ENCODE measurements at regions not wholly inside any gene's neighbourhood (a gene's known extent, or its start where the extent isn't known, plus 50 kb on each side); places are given as distances from the start of the nearest gene placed in this dataset.

DNA sequence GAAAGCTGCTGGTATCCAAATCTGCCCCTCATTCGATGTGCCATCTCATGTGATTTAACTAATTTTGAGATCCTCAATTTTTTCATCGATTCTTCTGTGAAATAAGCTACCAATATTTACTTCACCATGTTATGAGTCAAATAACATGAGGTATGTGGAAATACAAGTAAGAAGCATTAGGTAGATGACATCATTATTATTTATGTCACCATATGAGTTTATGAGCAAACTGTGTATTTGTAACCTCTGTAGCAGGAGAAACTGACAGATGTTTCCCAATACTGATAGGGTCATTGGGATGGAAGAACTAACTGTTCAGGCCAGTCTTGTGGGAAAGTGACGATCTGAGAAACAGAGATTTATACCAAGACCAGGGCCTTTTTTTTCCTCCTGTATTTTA lies 229.4 kb upstream of the GOT2 start:
- TF ChIP-seq SP1 (IDR thresholded peaks at IDR 0.05; ENCODE audit: low read depth, low read length): no peak
- TF ChIP-seq, protein P1, sequence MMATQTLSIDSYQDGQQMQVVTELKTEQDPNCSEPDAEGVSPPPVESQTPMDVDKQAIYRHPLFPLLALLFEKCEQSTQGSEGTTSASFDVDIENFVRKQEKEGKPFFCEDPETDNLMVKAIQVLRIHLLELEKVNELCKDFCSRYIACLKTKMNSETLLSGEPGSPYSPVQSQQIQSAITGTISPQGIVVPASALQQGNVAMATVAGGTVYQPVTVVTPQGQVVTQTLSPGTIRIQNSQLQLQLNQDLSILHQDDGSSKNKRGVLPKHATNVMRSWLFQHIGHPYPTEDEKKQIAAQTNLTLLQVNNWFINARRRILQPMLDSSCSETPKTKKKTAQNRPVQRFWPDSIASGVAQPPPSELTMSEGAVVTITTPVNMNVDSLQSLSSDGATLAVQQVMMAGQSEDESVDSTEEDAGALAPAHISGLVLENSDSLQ (IDR thresholded peaks at IDR 0.05): no peak
- TF ChIP-seq, protein P2, sequence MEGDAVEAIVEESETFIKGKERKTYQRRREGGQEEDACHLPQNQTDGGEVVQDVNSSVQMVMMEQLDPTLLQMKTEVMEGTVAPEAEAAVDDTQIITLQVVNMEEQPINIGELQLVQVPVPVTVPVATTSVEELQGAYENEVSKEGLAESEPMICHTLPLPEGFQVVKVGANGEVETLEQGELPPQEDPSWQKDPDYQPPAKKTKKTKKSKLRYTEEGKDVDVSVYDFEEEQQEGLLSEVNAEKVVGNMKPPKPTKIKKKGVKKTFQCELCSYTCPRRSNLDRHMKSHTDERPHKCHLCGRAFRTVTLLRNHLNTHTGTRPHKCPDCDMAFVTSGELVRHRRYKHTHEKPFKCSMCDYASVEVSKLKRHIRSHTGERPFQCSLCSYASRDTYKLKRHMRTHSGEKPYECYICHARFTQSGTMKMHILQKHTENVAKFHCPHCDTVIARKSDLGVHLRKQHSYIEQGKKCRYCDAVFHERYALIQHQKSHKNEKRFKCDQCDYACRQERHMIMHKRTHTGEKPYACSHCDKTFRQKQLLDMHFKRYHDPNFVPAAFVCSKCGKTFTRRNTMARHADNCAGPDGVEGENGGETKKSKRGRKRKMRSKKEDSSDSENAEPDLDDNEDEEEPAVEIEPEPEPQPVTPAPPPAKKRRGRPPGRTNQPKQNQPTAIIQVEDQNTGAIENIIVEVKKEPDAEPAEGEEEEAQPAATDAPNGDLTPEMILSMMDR (IDR thresholded peaks at IDR 0.05 in 2 of 3, conservative IDR thresholded peaks at IDR 0.05 in 1 of 3; ENCODE audit: control insufficient read depth in 2 of 3, extremely low read depth in 1 of 3, insufficient read depth in 1 of 3, low read depth in 3 of 3, low read length in 3 of 3): no peak
- no peak for TF ChIP-seq RCOR1 (conservative IDR thresholded peaks at IDR 0.05; ENCODE audit: low read depth, low read length)
- no peak for TF ChIP-seq POLR2A (IDR thresholded peaks at IDR 0.05; ENCODE audit: low read depth, low read length)
- TF ChIP-seq, protein P3, sequence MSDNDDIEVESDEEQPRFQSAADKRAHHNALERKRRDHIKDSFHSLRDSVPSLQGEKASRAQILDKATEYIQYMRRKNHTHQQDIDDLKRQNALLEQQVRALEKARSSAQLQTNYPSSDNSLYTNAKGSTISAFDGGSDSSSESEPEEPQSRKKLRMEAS (IDR thresholded peaks at IDR 0.05; ENCODE audit: low read depth, low read length): no peak
- TF ChIP-seq, protein P4, sequence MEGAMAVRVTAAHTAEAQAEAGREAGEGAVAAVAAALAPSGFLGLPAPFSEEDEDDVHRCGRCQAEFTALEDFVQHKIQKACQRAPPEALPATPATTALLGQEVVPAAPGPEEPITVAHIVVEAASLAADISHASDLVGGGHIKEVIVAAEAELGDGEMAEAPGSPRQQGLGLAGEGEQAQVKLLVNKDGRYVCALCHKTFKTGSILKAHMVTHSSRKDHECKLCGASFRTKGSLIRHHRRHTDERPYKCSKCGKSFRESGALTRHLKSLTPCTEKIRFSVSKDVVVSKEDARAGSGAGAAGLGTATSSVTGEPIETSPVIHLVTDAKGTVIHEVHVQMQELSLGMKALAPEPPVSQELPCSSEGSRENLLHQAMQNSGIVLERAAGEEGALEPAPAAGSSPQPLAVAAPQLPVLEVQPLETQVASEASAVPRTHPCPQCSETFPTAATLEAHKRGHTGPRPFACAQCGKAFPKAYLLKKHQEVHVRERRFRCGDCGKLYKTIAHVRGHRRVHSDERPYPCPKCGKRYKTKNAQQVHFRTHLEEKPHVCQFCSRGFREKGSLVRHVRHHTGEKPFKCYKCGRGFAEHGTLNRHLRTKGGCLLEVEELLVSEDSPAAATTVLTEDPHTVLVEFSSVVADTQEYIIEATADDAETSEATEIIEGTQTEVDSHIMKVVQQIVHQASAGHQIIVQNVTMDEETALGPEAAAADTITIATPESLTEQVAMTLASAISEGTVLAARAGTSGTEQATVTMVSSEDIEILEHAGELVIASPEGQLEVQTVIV (IDR thresholded peaks at IDR 0.05; ENCODE audit: borderline replicate concordance, partially characterized antibody): no peak
- TF ChIP-seq, protein P5, sequence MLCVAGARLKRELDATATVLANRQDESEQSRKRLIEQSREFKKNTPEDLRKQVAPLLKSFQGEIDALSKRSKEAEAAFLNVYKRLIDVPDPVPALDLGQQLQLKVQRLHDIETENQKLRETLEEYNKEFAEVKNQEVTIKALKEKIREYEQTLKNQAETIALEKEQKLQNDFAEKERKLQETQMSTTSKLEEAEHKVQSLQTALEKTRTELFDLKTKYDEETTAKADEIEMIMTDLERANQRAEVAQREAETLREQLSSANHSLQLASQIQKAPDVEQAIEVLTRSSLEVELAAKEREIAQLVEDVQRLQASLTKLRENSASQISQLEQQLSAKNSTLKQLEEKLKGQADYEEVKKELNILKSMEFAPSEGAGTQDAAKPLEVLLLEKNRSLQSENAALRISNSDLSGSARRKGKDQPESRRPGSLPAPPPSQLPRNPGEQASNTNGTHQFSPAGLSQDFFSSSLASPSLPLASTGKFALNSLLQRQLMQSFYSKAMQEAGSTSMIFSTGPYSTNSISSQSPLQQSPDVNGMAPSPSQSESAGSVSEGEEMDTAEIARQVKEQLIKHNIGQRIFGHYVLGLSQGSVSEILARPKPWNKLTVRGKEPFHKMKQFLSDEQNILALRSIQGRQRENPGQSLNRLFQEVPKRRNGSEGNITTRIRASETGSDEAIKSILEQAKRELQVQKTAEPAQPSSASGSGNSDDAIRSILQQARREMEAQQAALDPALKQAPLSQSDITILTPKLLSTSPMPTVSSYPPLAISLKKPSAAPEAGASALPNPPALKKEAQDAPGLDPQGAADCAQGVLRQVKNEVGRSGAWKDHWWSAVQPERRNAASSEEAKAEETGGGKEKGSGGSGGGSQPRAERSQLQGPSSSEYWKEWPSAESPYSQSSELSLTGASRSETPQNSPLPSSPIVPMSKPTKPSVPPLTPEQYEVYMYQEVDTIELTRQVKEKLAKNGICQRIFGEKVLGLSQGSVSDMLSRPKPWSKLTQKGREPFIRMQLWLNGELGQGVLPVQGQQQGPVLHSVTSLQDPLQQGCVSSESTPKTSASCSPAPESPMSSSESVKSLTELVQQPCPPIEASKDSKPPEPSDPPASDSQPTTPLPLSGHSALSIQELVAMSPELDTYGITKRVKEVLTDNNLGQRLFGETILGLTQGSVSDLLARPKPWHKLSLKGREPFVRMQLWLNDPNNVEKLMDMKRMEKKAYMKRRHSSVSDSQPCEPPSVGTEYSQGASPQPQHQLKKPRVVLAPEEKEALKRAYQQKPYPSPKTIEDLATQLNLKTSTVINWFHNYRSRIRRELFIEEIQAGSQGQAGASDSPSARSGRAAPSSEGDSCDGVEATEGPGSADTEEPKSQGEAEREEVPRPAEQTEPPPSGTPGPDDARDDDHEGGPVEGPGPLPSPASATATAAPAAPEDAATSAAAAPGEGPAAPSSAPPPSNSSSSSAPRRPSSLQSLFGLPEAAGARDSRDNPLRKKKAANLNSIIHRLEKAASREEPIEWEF (IDR thresholded peaks at IDR 0.05; ENCODE audit: insufficient replicate concordance, low read depth, low read length): no peak
- TF ChIP-seq CHD1 (IDR thresholded peaks at IDR 0.05; ENCODE audit: low read depth, low read length): no peak
- TF ChIP-seq ASH2L (IDR thresholded peaks at IDR 0.05; ENCODE audit: borderline replicate concordance, low read depth): no peak
- no peak for TF ChIP-seq BRCA1 (IDR thresholded peaks at IDR 0.05; ENCODE audit: low read depth, low read length)
- TF ChIP-seq YY1 (IDR thresholded peaks at IDR 0.05; ENCODE audit: low read depth, low read length): no peak
